HT-29 (cell line): ENCODE measurements at regions not wholly inside any gene's neighbourhood (a gene's known extent, or its start where the extent isn't known, plus 50 kb on each side); places are given as distances from the start of the nearest gene placed in this dataset.
"Not testable (repeated sequence)": the region's sequence is repeated elsewhere in the genome, so short reads cannot be mapped to it uniquely, and the experiment has no call there.

Source experiments
- DNase-seq: peaks from one replicate; pipeline ENCODE4 v3.0.0-alpha.2; 2015; ENCODE audit warnings: low spot score

DNA sequence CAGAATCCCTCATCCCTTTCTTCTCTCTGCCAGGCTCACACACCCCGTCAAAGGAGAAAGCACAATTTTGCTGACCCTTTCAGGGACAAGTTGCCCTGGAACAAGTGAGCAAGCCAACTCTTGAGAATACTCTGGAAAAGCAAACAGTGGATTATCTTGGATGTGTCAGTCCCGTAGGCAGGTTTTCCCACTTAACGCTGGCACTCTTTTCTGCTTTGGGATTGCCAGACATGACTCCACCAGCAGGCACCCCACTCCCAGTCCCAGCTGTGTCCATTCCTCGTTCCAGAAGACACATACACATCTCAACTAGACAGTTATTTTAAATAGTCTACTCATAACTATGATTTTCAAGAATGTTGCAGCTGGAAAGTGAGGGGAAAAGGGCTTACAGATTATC lies 145.5 kb upstream of the CDKN3 start:
- peak; percentile 46 for DNase-seq

DNA sequence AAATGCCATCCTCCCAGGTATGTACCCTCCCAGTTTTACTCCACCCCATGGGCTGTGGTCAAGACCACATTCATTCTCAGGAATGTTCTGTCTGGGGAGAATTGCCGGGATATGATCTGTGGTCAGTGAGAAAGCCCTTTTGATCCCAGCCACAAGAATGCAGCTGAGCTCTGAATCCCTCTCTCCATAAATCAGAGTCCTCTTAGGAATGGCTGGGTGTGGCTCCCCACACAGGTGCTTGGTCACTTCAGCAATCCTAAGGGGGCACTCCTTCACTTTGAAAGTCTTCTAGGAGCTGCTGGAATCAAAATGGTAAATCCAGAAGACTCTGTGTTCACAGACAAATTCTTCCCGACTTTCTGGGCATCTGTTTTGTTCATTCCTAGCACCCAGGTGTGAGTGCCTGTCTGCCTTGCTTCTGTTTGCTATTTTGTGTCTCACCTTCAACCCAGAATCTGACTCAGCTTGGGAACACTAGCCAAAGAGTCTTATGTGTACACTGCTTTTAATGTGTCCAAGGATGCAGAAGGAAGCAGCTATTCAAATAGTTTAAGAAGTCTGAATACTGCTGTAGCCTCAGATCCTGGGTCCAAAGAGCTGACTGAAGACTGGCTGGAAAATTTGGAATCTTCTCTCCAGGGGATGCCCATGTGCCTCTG lies 144.6 kb upstream of the CDKN3 start:
- peak; percentile 88 for DNase-seq

DNA sequence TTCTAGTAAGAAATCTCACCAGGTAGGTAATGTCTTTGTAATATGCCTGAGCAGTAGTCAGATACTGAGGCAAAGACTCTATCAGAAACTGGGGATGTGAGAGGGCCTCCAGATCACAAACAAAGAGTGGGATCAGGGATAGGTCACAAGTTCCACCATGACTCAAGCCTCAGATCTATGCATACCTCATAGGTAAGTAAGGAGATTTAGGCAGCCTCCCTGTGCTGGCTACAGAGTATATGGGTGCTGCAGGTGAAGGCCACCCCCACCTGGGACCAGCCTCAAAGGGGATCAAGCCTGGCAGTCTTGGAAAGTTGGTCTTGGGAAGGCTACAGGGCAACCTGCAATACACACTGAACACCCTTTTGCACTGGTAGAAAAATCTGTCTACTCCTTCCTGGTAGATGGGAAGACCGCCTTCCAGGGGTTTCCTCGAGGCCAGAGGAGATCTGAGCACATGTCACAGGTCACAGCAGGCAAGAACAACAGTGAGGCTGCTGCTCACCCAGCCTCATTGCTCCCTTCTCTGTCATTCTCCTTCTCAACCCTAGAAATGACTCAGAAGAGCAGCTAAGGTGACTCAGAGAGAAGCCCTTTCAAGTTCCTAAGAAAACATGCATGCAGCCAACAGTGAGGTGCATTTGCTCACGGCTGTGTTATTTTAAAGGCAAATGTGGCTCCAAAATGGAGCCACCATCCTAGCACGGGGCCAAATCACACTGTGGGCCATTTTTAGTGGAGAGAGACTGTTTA lies 143.4 kb upstream of the CDKN3 start:
- DNase-seq = peak; percentile 51

DNA sequence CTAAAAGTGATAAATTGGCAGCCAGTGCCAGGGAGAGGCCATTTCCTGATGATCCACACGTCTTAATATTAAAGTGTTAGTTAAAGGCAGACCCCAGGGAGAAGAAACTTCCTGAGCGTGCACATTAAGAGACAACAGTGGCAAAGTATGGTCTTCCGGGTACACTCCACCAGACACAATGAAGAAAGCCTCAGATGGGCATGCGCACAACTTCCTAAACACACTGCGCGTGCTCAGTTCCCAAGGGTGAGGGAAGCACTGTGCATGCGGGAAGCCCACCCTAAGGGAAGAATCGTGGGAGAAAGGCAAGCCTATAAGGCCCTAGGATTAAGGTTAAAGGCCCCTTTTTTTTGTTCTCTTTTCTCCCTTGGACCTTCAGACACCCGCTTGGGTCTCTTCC lies 140.7 kb upstream of the CDKN3 start:
- no peak for DNase-seq

DNA sequence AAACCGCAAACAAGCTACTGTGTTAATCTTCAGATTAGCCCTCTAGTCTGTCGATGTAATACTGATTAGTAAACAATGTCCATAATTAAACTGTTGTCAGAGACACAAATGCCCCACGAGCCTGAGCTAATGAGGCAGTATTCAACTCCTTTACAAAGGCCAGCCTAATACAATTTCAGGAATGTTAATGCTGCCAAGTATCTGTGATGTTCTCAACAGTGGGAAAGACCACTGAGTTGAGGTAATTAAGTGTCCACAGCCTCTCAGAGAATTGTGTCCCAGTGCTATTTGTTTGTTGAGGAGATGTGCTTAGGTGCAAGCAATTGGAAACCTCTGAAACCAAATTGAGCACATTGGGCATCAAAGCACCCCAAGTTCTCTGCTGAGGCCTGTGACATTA lies 139.4 kb upstream of the CDKN3 start:
- no peak for DNase-seq

DNA sequence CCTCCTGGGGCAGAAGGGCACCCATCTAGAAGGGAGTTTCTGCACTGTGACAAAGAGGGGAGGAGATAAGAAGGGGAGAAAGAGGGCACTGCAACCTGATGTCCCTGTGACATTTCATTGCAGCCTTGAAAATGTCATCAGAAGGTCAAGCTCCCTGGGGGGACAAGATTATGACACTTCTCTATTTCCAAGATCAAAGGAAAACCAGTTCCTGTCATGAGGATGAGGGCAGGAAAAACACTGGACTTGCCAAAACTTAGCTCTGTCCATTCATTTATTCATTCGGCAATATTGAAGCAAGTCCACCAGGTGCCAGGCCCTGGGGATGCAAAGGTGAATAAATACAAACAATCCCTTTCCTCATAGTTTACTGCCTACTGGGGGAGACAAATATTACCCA lies 138.4 kb upstream of the CDKN3 start:
- no peak for DNase-seq

DNA sequence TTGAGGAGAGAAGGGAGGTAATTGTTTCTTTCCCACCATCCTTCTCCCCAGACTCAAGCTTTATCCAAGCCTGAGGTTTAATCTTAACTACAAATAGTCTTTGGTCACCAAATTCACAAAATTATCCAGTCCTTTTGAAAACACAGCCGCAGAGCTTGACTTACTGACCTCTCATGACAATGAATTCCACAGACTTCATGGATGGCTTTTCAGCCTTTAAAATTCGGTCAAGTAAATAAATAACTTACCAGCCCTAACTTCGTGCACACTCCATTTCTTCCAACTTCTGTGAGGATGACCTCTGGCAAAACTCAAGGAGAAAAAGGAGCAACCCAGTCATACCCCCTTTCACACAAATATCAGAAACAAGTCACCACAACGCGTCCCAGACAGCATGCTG lies 137.0 kb upstream of the CDKN3 start:
- no peak for DNase-seq

DNA sequence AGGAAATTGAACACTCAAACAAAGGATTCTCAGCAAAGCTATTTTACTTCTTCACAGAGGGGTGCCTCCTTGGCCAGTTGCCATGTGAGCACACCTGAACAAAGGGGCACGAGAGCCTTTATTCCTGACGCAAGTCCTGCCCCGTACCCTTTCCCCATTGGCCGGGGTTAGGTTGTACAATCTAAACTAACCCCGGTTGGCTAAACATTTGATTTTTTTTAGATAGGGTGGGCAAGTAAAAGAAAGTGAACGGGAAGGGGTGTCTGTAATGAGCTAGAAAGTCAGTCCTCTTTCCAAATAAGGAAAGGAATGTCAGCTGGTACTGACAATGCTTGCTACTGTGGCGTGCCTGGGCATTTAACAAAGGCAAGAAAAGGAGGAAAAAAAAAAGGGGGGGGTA lies 135.5 kb upstream of the CDKN3 start:
- DNase-seq = no peak

DNA sequence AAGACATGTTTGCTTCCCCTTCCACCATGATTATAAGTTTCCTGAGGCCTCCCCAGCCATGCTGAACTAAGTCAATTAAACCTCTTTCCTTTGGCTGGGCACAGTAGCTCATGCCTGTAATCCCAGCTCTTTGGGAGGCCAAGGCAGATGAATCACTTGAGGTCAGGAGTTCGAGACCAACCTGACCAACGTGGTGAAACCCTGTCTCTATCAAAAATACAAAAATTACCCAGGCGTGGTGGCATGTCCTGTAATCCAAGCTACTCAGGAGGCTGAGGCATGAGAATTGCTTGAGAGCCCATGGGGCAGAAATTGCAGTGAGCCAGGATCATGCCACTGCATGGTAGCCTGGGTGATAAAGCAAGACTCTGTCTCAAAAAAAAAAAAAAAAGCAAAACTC lies 130.2 kb upstream of the CDKN3 start:
- not testable (repeated sequence) for DNase-seq

DNA sequence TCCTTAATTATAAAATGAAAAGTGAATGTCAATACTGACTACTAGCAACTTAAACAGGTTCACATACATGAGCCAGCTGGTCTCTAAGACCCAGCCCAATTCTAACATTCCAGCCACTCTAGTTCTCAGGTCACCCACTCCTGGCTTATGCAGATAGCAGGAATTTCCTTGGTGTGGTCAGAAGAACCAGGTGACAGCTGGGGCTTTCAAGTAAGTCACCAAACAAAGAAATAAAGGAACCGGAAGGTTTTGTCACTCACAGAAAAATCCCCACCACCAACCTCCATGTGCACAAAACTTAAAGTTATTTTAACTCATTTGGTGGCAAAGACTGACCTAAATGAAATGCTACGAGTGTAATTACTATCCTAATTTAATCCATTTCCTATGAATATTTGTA lies 129.6 kb upstream of the CDKN3 start:
- DNase-seq = no peak

DNA sequence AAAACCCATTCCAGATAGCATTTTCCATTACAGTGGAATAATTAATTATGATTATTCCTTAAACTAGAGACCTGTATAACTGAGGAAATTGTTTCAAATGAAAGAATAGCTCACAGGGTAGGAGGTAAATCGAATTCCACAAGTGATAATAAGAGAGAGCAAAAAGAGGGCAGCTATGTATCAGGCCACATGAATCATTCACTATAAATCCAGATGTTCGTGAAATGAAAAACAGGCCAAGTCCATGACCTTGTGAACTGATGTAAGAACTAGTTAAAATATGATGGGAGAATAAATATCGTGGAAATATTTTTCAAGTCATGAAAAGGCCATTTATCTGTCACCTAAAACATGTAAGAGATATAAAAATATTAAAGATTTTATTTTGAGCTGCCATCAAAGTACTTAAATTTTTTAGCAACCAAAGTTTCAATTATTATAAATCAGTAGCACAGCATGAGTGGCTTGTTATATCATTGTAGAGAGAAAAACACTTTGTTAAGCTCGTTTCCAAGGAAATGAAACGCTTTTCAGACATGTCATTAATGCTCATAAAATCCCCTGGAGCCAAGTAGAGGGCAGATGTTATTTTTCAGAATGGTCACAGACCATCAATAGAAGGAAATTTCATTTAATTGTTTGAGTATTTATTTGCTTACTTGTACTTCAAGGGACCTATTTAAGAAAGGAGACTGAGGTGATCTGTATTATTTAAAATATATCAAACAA lies 120.6 kb upstream of the CDKN3 start:
- DNase-seq = no peak

DNA sequence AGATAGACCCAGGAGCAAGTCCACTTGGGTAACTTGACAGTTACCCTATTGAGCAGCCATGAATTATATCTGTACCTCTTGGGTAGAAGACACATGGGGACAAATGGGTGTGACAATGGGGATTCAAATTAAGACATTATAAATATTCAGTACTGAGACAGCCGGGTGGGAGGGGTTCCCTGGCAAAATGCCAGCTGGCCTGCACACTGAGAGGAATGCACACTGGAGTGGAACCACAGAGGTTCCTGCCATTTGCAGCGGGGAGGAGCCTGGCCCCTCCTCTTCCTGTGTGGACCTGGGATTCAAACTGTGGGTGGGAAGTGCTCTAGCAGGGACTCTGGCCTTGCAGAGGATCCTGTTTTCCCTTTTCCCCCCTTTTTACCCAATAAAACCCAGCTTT lies 118.7 kb upstream of the CDKN3 start:
- DNase-seq = no peak

DNA sequence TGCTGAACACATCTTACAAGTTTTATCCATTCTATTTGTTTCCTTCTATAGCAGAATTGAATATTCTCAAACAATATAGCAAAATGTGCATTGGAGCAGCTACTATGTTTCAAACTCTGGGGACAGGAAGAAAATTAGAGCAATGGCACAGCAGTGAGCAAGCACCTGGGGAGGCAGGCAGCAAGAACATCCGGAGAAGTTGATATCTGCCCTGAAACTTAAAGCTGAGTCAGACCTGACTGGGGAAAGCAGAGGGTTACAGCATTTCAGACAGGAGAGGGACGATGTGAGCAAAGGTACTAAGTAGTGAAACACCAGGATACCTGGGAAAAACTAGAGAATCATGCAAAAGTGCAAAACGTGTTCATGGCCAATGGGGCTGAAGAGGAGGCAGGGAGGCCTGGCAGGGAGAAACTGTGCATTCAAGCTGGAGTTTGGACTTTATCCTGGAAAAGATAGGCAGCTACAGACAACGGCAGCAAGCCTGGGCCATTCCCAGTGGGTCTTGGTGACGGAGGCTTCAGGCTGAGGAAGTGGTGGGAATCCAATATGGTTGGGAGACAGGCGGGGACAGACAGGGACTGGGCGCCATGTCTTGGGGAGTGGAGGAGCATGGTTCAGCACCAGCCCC lies 118.0 kb upstream of the CDKN3 start:
- no peak for DNase-seq

DNA sequence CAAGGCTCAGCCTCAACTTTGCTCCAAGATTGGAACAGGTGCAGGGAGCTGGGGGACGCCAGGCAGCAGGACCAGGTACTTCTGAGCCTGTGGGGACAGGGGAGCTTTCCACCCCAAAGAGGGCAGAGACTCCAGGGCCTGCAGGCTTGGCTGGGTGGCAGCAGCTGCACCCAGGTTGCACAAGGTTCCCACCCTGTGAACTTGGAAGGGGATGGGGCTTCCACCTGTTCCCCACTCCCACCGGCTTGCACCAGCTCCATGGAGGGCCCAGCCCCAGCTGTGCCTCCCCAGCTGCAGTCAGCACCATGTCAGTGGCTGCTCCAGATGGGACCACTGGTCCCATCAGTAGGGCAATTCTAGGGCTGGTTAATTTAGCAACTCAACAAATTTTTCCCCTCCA lies 114.0 kb upstream of the CDKN3 start:
- no peak for DNase-seq

DNA sequence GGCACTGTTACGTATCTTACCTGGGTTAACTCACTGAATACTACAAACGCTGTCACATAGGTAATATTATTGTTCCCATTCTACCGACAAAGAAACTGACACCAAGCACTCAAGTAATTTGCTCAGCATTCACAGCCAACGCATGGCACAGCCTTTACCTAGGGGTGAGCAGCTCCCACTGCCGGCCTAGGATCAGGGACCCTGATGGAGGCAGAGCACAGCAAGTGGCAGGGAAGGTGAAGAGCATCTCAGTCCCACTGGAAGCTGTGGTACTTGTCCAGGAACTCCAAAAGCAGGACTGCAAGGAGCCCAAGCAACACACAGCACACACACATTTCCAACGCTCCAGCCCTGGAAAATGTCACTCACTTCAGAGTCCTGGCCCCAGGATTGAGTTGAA lies 111.8 kb upstream of the CDKN3 start:
- no peak for DNase-seq

DNA sequence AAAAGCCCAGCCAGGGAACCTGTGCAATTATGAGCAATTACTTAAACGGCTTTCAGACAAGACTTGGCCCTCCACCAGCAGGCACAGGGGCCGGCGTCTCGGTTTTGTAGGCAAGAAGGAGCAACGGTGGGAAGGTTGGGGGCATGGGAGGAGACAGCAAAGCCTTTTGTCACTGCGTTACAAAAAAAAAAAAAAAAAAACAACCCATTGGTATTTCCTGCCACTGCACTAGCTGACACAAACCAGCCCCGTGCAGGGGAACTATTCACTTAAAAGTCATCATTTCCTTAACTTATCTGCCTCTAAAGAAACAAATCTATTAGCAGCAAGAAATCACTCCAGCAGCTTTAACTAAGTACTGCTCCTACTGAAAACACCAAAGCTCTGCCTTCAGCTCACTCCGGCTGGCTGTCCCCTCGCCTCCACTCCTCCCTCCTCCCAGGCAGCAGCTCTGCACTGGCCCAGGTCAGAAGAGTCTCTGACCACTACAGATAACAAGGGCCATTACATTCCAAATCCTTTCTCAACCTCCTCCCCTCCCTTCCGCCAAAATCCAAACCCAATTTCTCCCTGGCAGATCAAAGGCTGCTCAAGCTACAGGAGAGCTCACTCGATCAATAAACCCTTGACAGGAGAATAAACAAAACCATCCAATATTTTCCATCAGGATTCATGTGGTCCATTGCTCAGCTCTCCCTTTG lies 105.2 kb upstream of the CDKN3 start:
- no peak for DNase-seq

DNA sequence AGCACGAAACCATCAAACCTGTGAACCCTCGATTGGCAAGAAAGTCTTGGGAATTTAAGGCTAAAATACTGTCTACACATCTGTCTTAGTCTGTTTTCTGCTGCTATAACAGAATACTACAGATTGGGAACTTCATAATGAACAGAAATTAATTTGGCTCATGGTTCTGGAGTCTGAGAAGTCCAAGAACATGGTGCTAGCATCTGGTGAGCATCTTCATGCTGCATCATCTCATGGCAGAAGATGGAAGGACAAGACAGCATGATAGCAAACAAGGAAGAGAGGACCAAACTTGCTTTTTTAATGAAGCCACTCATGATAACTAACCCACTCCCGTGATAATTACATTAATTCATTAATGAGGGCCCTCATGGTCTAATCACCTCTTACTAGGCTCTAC lies 102.0 kb upstream of the CDKN3 start:
- no peak for DNase-seq

DNA sequence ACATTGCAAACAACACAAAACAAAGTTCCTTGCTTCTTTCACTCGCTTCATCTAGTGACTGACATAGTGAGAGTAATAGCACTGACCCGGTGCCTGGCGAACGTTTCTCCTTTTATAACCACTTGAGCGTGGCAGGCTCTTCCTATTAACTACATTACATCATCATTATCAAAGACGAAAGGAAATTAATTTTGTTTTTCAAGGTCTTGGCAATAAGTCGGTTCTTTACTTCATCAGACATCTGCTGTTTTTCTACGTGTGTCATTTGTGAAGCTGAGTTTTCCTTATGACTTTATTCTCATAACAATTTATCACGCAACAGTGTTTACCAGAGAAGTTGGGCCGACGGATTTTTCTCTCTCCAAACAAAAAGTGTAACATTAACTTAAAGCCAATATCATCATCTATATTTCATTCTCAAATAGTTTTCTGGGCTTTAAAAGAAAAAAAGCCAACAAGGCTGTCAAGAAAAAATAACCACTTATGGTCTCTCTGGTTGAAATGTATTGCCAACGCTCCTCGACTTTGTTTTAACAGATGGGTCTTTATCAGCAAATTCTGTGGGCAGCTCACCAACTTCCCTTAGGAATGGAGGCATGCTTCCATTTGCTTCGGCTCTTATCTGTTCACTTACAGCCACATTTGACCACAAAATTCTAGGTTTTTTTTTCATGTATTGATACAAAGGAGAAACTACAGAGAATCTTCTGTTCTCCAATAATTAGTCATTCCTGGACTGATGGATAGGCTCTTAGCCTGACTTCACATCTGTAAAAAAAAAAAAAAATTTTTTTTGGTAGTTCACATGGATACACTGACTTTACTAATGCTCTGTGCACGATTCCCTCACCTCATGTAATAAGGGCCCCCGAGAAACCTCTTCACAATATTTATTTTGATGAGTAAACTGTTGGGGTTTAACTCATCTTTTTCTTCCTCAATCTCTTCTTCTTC lies 97.1 kb upstream of the CDKN3 start:
- no peak for DNase-seq

DNA sequence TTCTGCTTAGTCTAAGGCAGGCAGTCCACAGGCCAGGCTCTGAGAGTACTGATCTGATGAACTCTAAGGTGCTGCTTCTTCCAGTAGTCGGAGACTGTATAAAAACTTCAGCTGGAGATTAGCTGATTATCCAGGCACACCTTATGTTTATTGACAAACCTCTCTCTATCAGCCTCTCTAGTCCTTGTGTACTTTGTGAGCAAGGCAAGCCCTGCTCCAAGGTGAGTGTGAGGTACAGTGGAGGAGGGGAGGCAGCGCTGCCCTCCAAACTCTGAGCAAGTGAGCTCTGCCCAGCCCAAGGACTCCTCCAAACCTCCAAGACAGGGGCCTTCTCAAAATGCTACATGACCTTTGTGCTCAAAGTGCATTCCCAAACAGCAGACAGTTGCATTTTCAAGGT lies 95.9 kb upstream of the CDKN3 start:
- no peak for DNase-seq

DNA sequence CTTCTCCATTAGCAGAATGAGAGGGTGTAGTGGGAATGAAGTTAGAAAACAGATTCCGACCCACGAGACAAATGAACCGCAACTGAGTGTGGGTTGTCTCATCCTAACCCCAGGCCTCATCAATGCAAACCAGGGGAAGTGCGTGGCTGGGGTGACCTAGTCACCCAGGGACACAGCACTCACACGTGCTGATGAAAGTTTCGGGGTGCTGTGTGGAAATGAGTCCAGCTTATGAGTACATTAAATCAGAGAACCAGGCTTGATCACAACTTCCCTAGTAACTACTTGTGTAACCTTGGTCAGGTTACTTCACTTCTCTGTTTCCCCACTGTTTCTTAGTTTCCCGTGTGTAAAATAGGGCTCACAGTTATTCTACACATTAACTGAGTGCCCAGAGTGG lies 95.4 kb upstream of the CDKN3 start:
- DNase-seq = no peak

DNA sequence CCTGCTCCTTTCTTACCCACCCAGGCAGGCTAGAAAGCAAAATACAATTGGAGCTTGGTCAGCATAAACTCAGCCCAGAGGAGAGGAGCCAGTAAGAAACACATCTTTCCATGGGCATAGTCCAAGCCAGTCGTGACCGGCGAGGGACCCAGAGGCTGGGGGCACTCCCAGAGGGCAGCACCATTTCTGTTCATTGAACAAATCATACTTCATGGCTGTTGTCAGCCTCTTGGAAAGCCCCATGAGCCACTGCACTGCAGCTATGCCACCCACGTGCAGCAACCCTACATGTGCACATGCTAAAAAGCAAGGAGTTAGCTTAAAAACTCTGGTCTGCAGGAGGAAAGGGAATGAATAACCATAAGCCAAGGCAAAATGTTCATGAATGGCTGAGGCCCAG lies 90.0 kb upstream of the CDKN3 start:
- DNase-seq = no peak
